Calu3 (cell line): ENCODE measurements at regions not wholly inside any gene's neighbourhood (a gene's known extent, or its start where the extent isn't known, plus 50 kb on each side); places are given as distances from the start of the nearest gene placed in this dataset.

Source experiments
- BruUV-seq: library from RNA; stranded (reverse); fragments of 400-500 nt; replicated peaks from 2 replicates; lab custom pipeline; 2021; lab: Mats Ljungman, UMichigan
- CTCF ChIA-PET: fragments of 300-600 bp; sonication (Branson Sonifier 250); formaldehyde crosslinking; loops from one replicate; lab custom pipeline; 2022; ENCODE audit warnings: antibody characterized with exemption; lab: Charles Lee
- DNase-seq: peaks from one replicate; pipeline ENCODE4 v3.0.0; 2022
- H3K27ac Mint-ChIP-seq: one replicate; pipeline ENCODE4 v1.8.0; 2022; ENCODE audit warnings: mixed read lengths; ENCODE audit not compliant: unreplicated experiment
- H3K27me3 Mint-ChIP-seq: one replicate; pipeline ENCODE4 v1.8.0; 2022; ENCODE audit warnings: mixed read lengths; ENCODE audit not compliant: unreplicated experiment
- H3K36me3 Mint-ChIP-seq: one replicate; pipeline ENCODE4 v1.8.0; 2022; ENCODE audit warnings: mild to moderate bottlenecking, moderate library complexity, mixed read lengths; ENCODE audit not compliant: insufficient read depth, unreplicated experiment
- H3K4me1 Mint-ChIP-seq: one replicate; pipeline ENCODE4 v1.8.0; 2022; ENCODE audit warnings: mild to moderate bottlenecking, low read depth, mixed read lengths; ENCODE audit not compliant: unreplicated experiment
- H3K4me3 Mint-ChIP-seq: one replicate; pipeline ENCODE4 v1.8.0; 2022; ENCODE audit warnings: mild to moderate bottlenecking, low read depth, moderate library complexity, mixed read lengths; ENCODE audit not compliant: unreplicated experiment
- H3K9me3 Mint-ChIP-seq: one replicate; pipeline ENCODE4 v1.8.0; 2022; ENCODE audit warnings: low read depth, mixed read lengths; ENCODE audit not compliant: unreplicated experiment
- CTCF ChIP-seq: fragments of 200-600 bp; IDR thresholded peaks from one replicate; pipeline ENCODE4 v1.8.0; 2022; ENCODE audit warnings: antibody characterized with exemption; ENCODE audit not compliant: unreplicated experiment
- intact Hi-C: fragments of 100-400 bp; cut with micrococcal nuclease; formaldehyde crosslinking; loops from one replicate; pipeline ENCODE4 v1.10.0; 2022; ENCODE audit not compliant: unreplicated experiment

DNA sequence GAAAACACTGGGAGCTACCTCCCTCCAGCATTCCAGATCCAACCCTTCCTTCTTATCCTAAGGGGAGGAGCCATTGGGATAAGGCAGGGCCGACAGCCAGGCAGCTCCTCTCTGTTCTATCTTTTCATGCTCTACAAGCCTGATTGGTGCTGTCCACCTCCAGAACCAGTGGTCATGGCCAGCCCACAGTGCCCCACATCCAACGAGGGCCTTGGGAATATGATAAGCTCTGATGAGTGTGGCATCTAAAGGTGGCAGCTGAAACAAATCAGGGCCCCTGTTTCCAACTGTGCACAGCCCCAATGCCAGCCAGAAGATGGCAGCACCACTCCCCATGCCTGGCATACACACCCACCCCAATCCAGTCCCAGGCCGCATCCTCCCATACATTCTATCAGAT, 329.3 kb downstream of the C1D start:
- BruUV-seq: no TSS peak
- intact Hi-C loops: loop anchor here (1.0 kb wide), 2 partner anchors 107 to 298 kb away; no protein-coding TSS in a partner anchor
- H3K4me1 Mint-ChIP-seq: no peaks in the 10 kb centered on the region
- H3K9me3 Mint-ChIP-seq: peaks cover 1% of the 10 kb centered on the region
- no peak for TF ChIP-seq CTCF
- peak; percentile 58 for DNase-seq
- H3K36me3 Mint-ChIP-seq: no peaks in the 10 kb centered on the region
- H3K27me3 Mint-ChIP-seq: no peaks in the 10 kb centered on the region
- H3K27ac Mint-ChIP-seq: no peak overlapping the region
- H3K4me3 Mint-ChIP-seq: no peak overlapping the region
- CTCF ChIA-PET: interaction anchor here (0.6 to 3.0 kb wide), 5 partner anchors 104 to 194 kb away, joined by 3 to 18 read pairs (median 3); no protein-coding TSS in a partner anchor

DNA sequence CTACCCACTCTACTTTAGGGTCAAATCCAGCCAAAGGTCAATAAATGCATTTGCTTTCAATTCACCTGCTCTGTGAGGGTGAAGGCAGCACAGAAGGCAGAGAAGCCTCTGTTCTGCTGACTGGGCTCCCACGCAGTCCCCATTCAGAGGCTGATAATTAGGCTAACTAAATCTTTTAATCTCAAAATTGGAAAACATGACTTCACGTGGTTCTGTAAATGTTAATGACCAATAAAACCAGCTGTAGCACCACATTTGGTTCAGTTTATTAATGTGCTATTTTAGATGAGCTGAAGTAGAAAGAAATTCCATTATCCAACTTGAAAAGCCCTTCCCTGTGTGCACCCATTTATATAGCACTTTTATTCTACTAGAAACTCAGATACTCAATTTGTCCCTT, 310.6 kb downstream of the C1D start:
- CTCF ChIA-PET: interaction anchor here (0.7 kb wide), 1 partner anchor 16 kb away, joined by 3 read pairs; no protein-coding TSS in a partner anchor
- no peak overlapping the region for H3K27ac Mint-ChIP-seq
- intact Hi-C loops: no loop called here
- TF ChIP-seq CTCF: no peak
- H3K4me1 Mint-ChIP-seq: no peaks in the 10 kb centered on the region
- H3K4me3 Mint-ChIP-seq: no peak overlapping the region
- H3K27me3 Mint-ChIP-seq: peaks cover 26% of the 10 kb centered on the region
- BruUV-seq: no TSS peak
- H3K9me3 Mint-ChIP-seq: no peaks in the 10 kb centered on the region
- H3K36me3 Mint-ChIP-seq: no peaks in the 10 kb centered on the region
- DNase-seq: no peak

DNA sequence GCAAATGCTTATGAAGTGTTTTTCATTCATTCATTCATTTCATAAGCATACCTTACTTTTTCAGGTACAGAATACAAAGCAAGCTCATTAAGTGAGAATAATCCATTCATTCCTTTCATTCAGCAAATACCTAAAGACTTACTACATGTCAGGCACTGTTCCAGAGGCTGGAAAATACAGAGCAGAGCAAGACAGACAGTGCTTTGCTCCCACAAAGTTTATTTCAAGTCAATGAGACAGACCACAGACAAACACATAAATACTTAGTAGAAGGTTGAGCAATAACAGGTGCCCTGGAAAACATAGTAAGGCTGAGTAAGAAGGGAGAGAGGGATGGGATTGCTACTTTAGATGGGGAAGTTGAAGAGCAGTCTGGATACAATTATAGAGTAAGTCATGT, 309.8 kb downstream of the C1D start:
- Mint-ChIP-seq H3K27ac (no peak overlapping the region), H3K36me3 (no peaks in the 10 kb centered on the region), H3K9me3 (no peaks in the 10 kb centered on the region), H3K4me1 (no peaks in the 10 kb centered on the region), H3K4me3 (no peak overlapping the region), H3K27me3 (peaks cover 20% of the 10 kb centered on the region)
- no peak for DNase-seq
- CTCF ChIA-PET: no interaction called here
- intact Hi-C loops: no loop called here
- BruUV-seq: no TSS peak
- no peak for TF ChIP-seq CTCF

- H3K27me3 Mint-ChIP-seq: peaks cover 26% of the 10 kb centered on the region
- no peak for TF ChIP-seq CTCF
- H3K9me3 Mint-ChIP-seq: no peaks in the 10 kb centered on the region
- H3K4me3 Mint-ChIP-seq: no peak overlapping the region
- BruUV-seq: no TSS peak
- no peaks in the 10 kb centered on the region for H3K4me1 Mint-ChIP-seq
- intact Hi-C loops: no loop called here
- no peaks in the 10 kb centered on the region for H3K36me3 Mint-ChIP-seq
- DNase-seq: no peak
- H3K27ac Mint-ChIP-seq: no peak overlapping the region
- CTCF ChIA-PET: no interaction called here
Measured at GRCh38 chr2:67755156-67755882, 307.5 kb downstream of the C1D start.
